ENCODE measurements at regions not wholly inside any gene's neighbourhood (a gene's known extent, or its start where the extent isn't known, plus 50 kb on each side); places are given as distances from the start of the nearest gene placed in this dataset.
"Not testable (repeated sequence)": the region's sequence is repeated elsewhere in the genome, so short reads cannot be mapped to it uniquely, and the experiment has no call there.

- Histone ChIP-seq H3K4me2 (ENCODE audit: insufficient read depth, low read length) (no peak overlapping the region), H2AFZ (ENCODE audit: low read depth, low read length) (no peak overlapping the region), H3K4me1 (ENCODE audit: insufficient read depth, low read length) (no peaks in the 10 kb centered on the region), H4K20me1 (ENCODE audit: insufficient read depth, low read length) (no peaks in the 10 kb centered on the region), H3K4me3 (ENCODE audit: low read depth in 1 of 2, low read length in 2 of 2) (no peak overlapping the region), H3K9ac (ENCODE audit: low read depth, low read length) (no peak overlapping the region), H3K27ac (ENCODE audit: low read length) (no peak overlapping the region), H3K79me2 (ENCODE audit: insufficient read depth, low read length) (no peaks in the 10 kb centered on the region), H3K36me3 (ENCODE audit: insufficient read depth, low read length) (no peaks in the 10 kb centered on the region), H3K9me3 (ENCODE audit: insufficient read depth, low read length, severe bottlenecking) (no peaks in the 10 kb centered on the region), H3K27me3 (ENCODE audit: insufficient read depth, low read length, poor library complexity) (no peaks in the 10 kb centered on the region)
- ATAC-seq (ENCODE audit: insufficient read depth, low read depth) (no peak), DNase-seq (no peak)
- TF ChIP-seq CTCF (IDR thresholded peaks at IDR 0.05; ENCODE audit: borderline replicate concordance, extremely low read depth, low read length, poor library complexity, severe bottlenecking) (no peak), EZH2 (IDR thresholded peaks at IDR 0.05; ENCODE audit: borderline replicate concordance, low read depth, low read length, severe bottlenecking) (no peak)
These were observed 109.5 kb upstream of the TEX13C start for GRCh38 chrX:125210146-125210545.

GRCh38 chrX:125219852-125220251, 99.8 kb upstream of the TEX13C start:
- ATAC-seq (ENCODE audit: insufficient read depth, low read depth) (no peak), DNase-seq (no peak)
- H3K4me3 ChIP-seq (ENCODE audit: low read depth in 1 of 2, low read length in 2 of 2): no peak overlapping the region
- H2AFZ ChIP-seq (ENCODE audit: low read depth, low read length): no peak overlapping the region
- no peaks in the 10 kb centered on the region for H3K27me3 ChIP-seq (ENCODE audit: insufficient read depth, low read length, poor library complexity)
- TF ChIP-seq CTCF (IDR thresholded peaks at IDR 0.05; ENCODE audit: borderline replicate concordance, extremely low read depth, low read length, poor library complexity, severe bottlenecking) (no peak), EZH2 (IDR thresholded peaks at IDR 0.05; ENCODE audit: borderline replicate concordance, low read depth, low read length, severe bottlenecking) (no peak)
- no peaks in the 10 kb centered on the region for H3K79me2 ChIP-seq (ENCODE audit: insufficient read depth, low read length)
- H3K9ac ChIP-seq (ENCODE audit: low read depth, low read length): no peak overlapping the region
- H3K4me2 ChIP-seq (ENCODE audit: insufficient read depth, low read length): no peak overlapping the region
- H4K20me1 ChIP-seq (ENCODE audit: insufficient read depth, low read length): no peaks in the 10 kb centered on the region
- no peak overlapping the region for H3K27ac ChIP-seq (ENCODE audit: low read length)
- H3K4me1 ChIP-seq (ENCODE audit: insufficient read depth, low read length): no peaks in the 10 kb centered on the region
- no peaks in the 10 kb centered on the region for H3K36me3 ChIP-seq (ENCODE audit: insufficient read depth, low read length)
- H3K9me3 ChIP-seq (ENCODE audit: insufficient read depth, low read length, severe bottlenecking): no peaks in the 10 kb centered on the region

- Histone ChIP-seq H3K27me3 (ENCODE audit: insufficient read depth, low read length, poor library complexity) (no peaks in the 10 kb centered on the region), H3K27ac (ENCODE audit: low read length) (no peak overlapping the region), H3K9me3 (ENCODE audit: insufficient read depth, low read length, severe bottlenecking) (no peaks in the 10 kb centered on the region), H3K36me3 (ENCODE audit: insufficient read depth, low read length) (no peaks in the 10 kb centered on the region), H3K4me2 (ENCODE audit: insufficient read depth, low read length) (no peak overlapping the region), H3K4me3 (ENCODE audit: low read depth in 1 of 2, low read length in 2 of 2) (no peak overlapping the region), H3K4me1 (ENCODE audit: insufficient read depth, low read length) (no peaks in the 10 kb centered on the region), H3K79me2 (ENCODE audit: insufficient read depth, low read length) (no peaks in the 10 kb centered on the region), H4K20me1 (ENCODE audit: insufficient read depth, low read length) (no peaks in the 10 kb centered on the region), H3K9ac (ENCODE audit: low read depth, low read length) (no peak overlapping the region), H2AFZ (ENCODE audit: low read depth, low read length) (no peak overlapping the region)
- TF ChIP-seq CTCF (IDR thresholded peaks at IDR 0.05; ENCODE audit: borderline replicate concordance, extremely low read depth, low read length, poor library complexity, severe bottlenecking): no peak
- TF ChIP-seq EZH2 (IDR thresholded peaks at IDR 0.05; ENCODE audit: borderline replicate concordance, low read depth, low read length, severe bottlenecking): no peak
- no peak for DNase-seq
- ATAC-seq (ENCODE audit: insufficient read depth, low read depth): no peak
These were observed 82.7 kb upstream of the TEX13C start for GRCh38 chrX:125236955-125237354.

- DNase-seq: no peak
These were observed 70.7 kb upstream of the TEX13C start for GRCh38 chrX:125248931-125249330.

DNA sequence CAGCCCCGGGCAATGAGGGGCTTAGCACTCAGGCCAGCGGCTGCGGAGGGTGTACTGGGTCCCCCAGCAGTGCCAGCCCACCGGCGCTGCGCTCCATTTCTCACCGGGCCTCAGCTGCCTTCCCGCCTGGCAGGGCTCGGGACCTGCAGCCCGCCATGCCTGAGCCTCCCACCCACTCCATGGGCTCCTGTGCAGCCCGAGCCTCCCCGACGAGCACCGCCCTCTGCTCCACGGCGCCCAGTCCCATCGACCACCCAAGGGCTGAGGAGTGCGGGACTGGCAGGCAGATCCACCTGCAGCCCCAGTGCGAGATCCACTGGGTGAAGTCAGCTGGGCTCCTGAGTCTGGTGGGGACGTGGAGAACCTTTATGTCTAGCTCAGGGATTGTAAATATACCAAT, 63.9 kb upstream of the TEX13C start:
- not testable (repeated sequence) for H3K4me3 ChIP-seq (ENCODE audit: low read depth in 1 of 2, low read length in 2 of 2); H3K27ac ChIP-seq (ENCODE audit: low read length); H3K79me2 ChIP-seq (ENCODE audit: insufficient read depth, low read length); H3K4me2 ChIP-seq (ENCODE audit: insufficient read depth, low read length); H3K9ac ChIP-seq (ENCODE audit: low read depth, low read length); H2AFZ ChIP-seq (ENCODE audit: low read depth, low read length); DNase-seq; H3K27me3 ChIP-seq (ENCODE audit: insufficient read depth, low read length, poor library complexity); ATAC-seq (ENCODE audit: insufficient read depth, low read depth); H3K9me3 ChIP-seq (ENCODE audit: insufficient read depth, low read length, severe bottlenecking); H4K20me1 ChIP-seq (ENCODE audit: insufficient read depth, low read length); H3K4me1 ChIP-seq (ENCODE audit: insufficient read depth, low read length); H3K36me3 ChIP-seq (ENCODE audit: insufficient read depth, low read length)

More at GRCh38 chrX:125248931-125249330, 70.7 kb upstream of the TEX13C start:
- Histone ChIP-seq H2AFZ (ENCODE audit: low read depth, low read length) (no peak overlapping the region), H3K36me3 (ENCODE audit: insufficient read depth, low read length) (no peaks in the 10 kb centered on the region), H3K27me3 (ENCODE audit: insufficient read depth, low read length, poor library complexity) (no peaks in the 10 kb centered on the region), H3K4me1 (ENCODE audit: insufficient read depth, low read length) (no peaks in the 10 kb centered on the region), H3K27ac (ENCODE audit: low read length) (no peak overlapping the region), H3K9me3 (ENCODE audit: insufficient read depth, low read length, severe bottlenecking) (no peaks in the 10 kb centered on the region), H3K9ac (ENCODE audit: low read depth, low read length) (no peak overlapping the region), H3K4me3 (ENCODE audit: low read depth in 1 of 2, low read length in 2 of 2) (no peak overlapping the region), H3K79me2 (ENCODE audit: insufficient read depth, low read length) (no peaks in the 10 kb centered on the region), H3K4me2 (ENCODE audit: insufficient read depth, low read length) (no peak overlapping the region), H4K20me1 (ENCODE audit: insufficient read depth, low read length) (no peaks in the 10 kb centered on the region)
- no peak for ATAC-seq (ENCODE audit: insufficient read depth, low read depth)
- TF ChIP-seq CTCF (IDR thresholded peaks at IDR 0.05; ENCODE audit: borderline replicate concordance, extremely low read depth, low read length, poor library complexity, severe bottlenecking): no peak
- no peak for TF ChIP-seq EZH2 (IDR thresholded peaks at IDR 0.05; ENCODE audit: borderline replicate concordance, low read depth, low read length, severe bottlenecking)

Measured in DND-41 (cell line).